Testis (tissue), 2 donors: ENCODE measurements at regions not wholly inside any gene's neighbourhood (a gene's known extent, or its start where the extent isn't known, plus 50 kb on each side); places are given as distances from the start of the nearest gene placed in this dataset.

Experiments used
- POLR2A ChIP-seq: fragments of 450-650 bp; IDR thresholded peaks from one replicate; pipeline ENCODE4 v1.6.1; 2017; ENCODE audit warnings: antibody characterized with exemption, mild to moderate bottlenecking, moderate library complexity
- TF ChIP-seq, protein P1 (sequence below), 3 experiments: fragments of 450-650 bp in 2 of 3; fragments of 200-600 bp in 1 of 3; sonication (generic) in 1 of 3; IDR thresholded peaks; one replicate each; pipeline ENCODE4 v1.5.1; 2016 to 2019; ENCODE audit warnings: antibody characterized with exemption in 3 of 3, mild to moderate bottlenecking in 2 of 3, moderate library complexity in 1 of 3

DNA sequence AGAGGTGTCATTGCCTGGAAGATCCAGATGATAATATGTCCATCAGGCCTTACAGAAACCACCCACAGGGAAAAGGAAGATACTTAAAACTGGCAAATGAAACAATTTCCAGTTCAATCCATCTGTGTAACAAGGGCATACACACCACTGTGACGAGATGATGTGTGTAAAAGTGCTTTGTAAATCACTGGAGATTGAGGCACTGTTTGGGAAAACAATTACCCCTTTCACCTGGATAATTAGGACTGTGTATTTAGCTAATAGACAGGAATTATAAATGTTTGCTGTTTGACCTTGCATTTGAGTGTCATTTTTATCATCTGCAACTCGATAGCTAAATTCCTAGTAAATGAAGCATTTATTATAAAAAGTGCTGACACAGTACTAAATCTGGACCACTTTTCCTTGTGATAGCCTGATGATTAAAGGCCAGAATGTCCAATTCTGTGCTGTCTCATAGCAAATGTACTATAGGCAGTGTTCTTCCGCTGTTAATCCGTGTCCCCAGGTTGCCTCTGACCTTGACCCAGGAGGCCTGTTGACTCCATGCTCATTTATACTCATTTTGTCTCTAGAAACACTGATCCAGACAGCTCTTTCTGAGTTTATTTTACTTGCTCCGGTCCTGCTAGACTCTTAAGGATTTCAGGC lies 105.8 kb downstream of the LACC1 start:
- no peak for TF ChIP-seq POLR2A
- TF ChIP-seq, protein P1, sequence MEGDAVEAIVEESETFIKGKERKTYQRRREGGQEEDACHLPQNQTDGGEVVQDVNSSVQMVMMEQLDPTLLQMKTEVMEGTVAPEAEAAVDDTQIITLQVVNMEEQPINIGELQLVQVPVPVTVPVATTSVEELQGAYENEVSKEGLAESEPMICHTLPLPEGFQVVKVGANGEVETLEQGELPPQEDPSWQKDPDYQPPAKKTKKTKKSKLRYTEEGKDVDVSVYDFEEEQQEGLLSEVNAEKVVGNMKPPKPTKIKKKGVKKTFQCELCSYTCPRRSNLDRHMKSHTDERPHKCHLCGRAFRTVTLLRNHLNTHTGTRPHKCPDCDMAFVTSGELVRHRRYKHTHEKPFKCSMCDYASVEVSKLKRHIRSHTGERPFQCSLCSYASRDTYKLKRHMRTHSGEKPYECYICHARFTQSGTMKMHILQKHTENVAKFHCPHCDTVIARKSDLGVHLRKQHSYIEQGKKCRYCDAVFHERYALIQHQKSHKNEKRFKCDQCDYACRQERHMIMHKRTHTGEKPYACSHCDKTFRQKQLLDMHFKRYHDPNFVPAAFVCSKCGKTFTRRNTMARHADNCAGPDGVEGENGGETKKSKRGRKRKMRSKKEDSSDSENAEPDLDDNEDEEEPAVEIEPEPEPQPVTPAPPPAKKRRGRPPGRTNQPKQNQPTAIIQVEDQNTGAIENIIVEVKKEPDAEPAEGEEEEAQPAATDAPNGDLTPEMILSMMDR (IDR thresholded peaks at IDR 0.05), result no peak
